Esophagus squamous epithelium (tissue), 5 donors: ENCODE measurements at regions not wholly inside any gene's neighbourhood (a gene's known extent, or its start where the extent isn't known, plus 50 kb on each side); places are given as distances from the start of the nearest gene placed in this dataset.

Experiments
- DNase-seq: peaks from one replicate; lab custom pipeline; 2025; lab: John Stamatoyannopoulos, UW
- H3K27ac ChIP-seq, 4 donors: fragments of 200-600 bp; sonication (generic); one replicate each; pipeline ENCODE4 v1.5.1; 2016 to 2019; ENCODE audit warnings: mild to moderate bottlenecking in 1 of 4
- H3K27me3 ChIP-seq, 4 donors: fragments of 200-600 bp; sonication (generic); 1 replicate in 3 of 4; 2 replicates in 1 of 4; pipeline versions ENCODE4 v1.5.1 to v1.6.0; 2017 to 2021; ENCODE audit warnings: antibody characterized with exemption in 1 of 4
- H3K36me3 ChIP-seq, 3 donors: fragments of 200-600 bp; sonication (generic); one replicate each; pipeline ENCODE4 v1.5.1; 2016 to 2019
- H3K4me1 ChIP-seq, 3 donors: fragments of 200-600 bp; sonication (generic); one replicate each; pipeline ENCODE4 v1.5.1; 2017 to 2019
- H3K4me3 ChIP-seq, 4 donors: fragments of 200-600 bp; sonication (generic); 1 replicate in 3 of 4; 2 replicates in 1 of 4; pipeline ENCODE4 v1.5.1; 2016 to 2019; ENCODE audit warnings: mild to moderate bottlenecking in 2 of 4, moderate library complexity in 1 of 4
- H3K9me3 ChIP-seq, 3 donors: fragments of 200-600 bp; sonication (generic); one replicate each; pipeline ENCODE4 v1.5.1; 2016 to 2019
- POLR2A ChIP-seq, 4 donors: fragments of 450-650 bp; IDR thresholded peaks; one replicate each; pipeline ENCODE4 v1.6.1; 2017; ENCODE audit warnings: antibody characterized with exemption in 4 of 4, mild to moderate bottlenecking in 4 of 4, moderate library complexity in 3 of 4
- WGBS, 2 donors: methylation state at CpG; one replicate each; pipeline ENCODE4 v1.1.5; 2018; 5-methylcytosine and 5-hydroxymethylcytosine counted together
- intact Hi-C: fragments of 100-400 bp; cut with DNase I; formaldehyde crosslinking; loops from one replicate; pipeline ENCODE4 v1.15.0; 2022
- TF ChIP-seq, protein P1 (sequence below), 6 experiments: fragments of 450-650 bp in 4 of 6; fragments of 200-600 bp in 2 of 6; sonication (generic) in 2 of 6; IDR thresholded peaks; one replicate each; pipeline ENCODE4 v1.5.1; 2016 to 2019; ENCODE audit warnings: antibody characterized with exemption in 6 of 6, mild to moderate bottlenecking in 4 of 6, moderate library complexity in 4 of 6
- donor health status: DM: yes; HTN: yes; CAD: no.

GRCh38 chr3:5791558-5791957 is 604.1 kb downstream of the EDEM1 start:
- intact Hi-C loops = no loop called here
- no peaks in the 10 kb centered on the region for H3K9me3 ChIP-seq
- no peak for TF ChIP-seq POLR2A (IDR thresholded peaks at IDR 0.05)
- TF ChIP-seq, protein P1, sequence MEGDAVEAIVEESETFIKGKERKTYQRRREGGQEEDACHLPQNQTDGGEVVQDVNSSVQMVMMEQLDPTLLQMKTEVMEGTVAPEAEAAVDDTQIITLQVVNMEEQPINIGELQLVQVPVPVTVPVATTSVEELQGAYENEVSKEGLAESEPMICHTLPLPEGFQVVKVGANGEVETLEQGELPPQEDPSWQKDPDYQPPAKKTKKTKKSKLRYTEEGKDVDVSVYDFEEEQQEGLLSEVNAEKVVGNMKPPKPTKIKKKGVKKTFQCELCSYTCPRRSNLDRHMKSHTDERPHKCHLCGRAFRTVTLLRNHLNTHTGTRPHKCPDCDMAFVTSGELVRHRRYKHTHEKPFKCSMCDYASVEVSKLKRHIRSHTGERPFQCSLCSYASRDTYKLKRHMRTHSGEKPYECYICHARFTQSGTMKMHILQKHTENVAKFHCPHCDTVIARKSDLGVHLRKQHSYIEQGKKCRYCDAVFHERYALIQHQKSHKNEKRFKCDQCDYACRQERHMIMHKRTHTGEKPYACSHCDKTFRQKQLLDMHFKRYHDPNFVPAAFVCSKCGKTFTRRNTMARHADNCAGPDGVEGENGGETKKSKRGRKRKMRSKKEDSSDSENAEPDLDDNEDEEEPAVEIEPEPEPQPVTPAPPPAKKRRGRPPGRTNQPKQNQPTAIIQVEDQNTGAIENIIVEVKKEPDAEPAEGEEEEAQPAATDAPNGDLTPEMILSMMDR (IDR thresholded peaks at IDR 0.05) = no peak
- DNase-seq = no peak
- WGBS, 2 donors = 45 to 55% methylated on average over 1 of the region's 1 CpG
- H3K27me3 ChIP-seq = no peaks in the 10 kb centered on the region
- no peak overlapping the region for H3K27ac ChIP-seq
- H3K4me1 ChIP-seq = no peaks in the 10 kb centered on the region
- no peak overlapping the region for H3K4me3 ChIP-seq
- H3K36me3 ChIP-seq = no peaks in the 10 kb centered on the region

- TF ChIP-seq POLR2A (IDR thresholded peaks at IDR 0.05) = no peak
- TF ChIP-seq, protein P1 (IDR thresholded peaks at IDR 0.05) = no peak
- H3K4me3 ChIP-seq = no peak overlapping the region
- DNase-seq = no peak
- no peaks in the 10 kb centered on the region for H3K9me3 ChIP-seq
- H3K36me3 ChIP-seq = no peaks in the 10 kb centered on the region
- no peaks in the 10 kb centered on the region for H3K27me3 ChIP-seq
- WGBS, 2 donors = 25 to 43% methylated on average over 2 of the region's 2 CpGs
- H3K4me1 ChIP-seq = no peaks in the 10 kb centered on the region
- no peak overlapping the region for H3K27ac ChIP-seq
- intact Hi-C loops = no loop called here
These were observed 609.0 kb downstream of the EDEM1 start for GRCh38 chr3:5796541-5796940.

- Histone ChIP-seq H3K36me3 (no peaks in the 10 kb centered on the region), H3K4me3 (no peak overlapping the region), H3K27ac (no peak overlapping the region), H3K9me3 (no peaks in the 10 kb centered on the region), H3K4me1 (no peaks in the 10 kb centered on the region), H3K27me3 (no peaks in the 10 kb centered on the region)
- no peak for DNase-seq
- intact Hi-C loops = no loop called here
- TF ChIP-seq, protein P1 (IDR thresholded peaks at IDR 0.05) = no peak
- no peak for TF ChIP-seq POLR2A (IDR thresholded peaks at IDR 0.05)
- WGBS, 2 donors = 41 to 48% methylated on average over 2 of the region's 2 CpGs
These were observed 611.3 kb downstream of the EDEM1 start for GRCh38 chr3:5798809-5799208.

DNA sequence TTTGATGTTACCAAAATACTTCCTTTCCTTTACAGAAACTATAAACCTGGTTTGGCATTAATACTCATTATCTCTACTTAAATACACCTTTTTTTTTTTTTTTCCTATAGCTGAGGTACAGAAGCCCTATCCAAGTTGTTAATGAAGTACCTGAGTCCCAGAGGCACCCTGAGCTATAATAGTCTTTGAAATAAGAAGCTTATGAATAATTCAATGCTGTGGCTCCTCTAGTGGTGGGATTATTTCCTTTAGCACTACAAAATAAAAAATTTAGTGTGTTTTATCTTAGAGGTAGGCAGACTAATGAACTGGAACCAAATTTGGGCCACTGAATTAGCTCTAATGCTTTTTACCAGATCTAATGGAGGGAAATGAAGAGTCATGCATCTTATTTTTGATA is 611.9 kb downstream of the EDEM1 start:
- Histone ChIP-seq H3K4me1 (no peaks in the 10 kb centered on the region), H3K27me3 (no peaks in the 10 kb centered on the region), H3K27ac (no peak overlapping the region), H3K36me3 (no peaks in the 10 kb centered on the region), H3K4me3 (no peak overlapping the region), H3K9me3 (no peaks in the 10 kb centered on the region)
- no peak for DNase-seq
- intact Hi-C loops = no loop called here
- TF ChIP-seq POLR2A (IDR thresholded peaks at IDR 0.05) = no peak
- TF ChIP-seq, protein P1 (IDR thresholded peaks at IDR 0.05) = no peak

DNA sequence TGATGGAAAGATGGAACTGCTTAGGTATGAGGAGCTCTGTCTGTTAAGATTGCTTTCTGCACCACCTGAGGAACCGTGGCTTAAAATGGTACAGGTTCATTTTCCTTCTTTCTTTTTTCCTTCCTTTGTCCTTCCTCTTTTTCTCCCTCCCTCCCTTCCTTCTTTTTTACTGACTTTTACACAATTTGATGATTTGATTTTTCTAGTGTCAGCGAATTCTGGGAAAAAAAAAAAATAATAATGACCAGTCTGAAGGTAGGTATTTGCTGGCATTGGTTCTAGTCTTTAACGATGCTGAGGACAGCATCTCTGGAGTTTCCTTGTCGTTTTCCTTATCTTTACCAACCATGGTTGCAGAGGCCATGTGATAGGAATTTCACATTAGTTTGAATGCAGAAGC is 613.5 kb downstream of the EDEM1 start:
- intact Hi-C loops = no loop called here
- Histone ChIP-seq H3K27me3 (no peaks in the 10 kb centered on the region), H3K4me1 (no peaks in the 10 kb centered on the region), H3K9me3 (no peaks in the 10 kb centered on the region), H3K27ac (no peak overlapping the region), H3K4me3 (no peak overlapping the region), H3K36me3 (no peaks in the 10 kb centered on the region)
- DNase-seq = no peak
- TF ChIP-seq, protein P1 (IDR thresholded peaks at IDR 0.05) = no peak
- no peak for TF ChIP-seq POLR2A (IDR thresholded peaks at IDR 0.05)
- WGBS, 2 donors = 64 to 75% methylated on average over 4 of the region's 4 CpGs
